CD4-positive, alpha-beta memory T cell (primary cell): ENCODE measurements at regions not wholly inside any gene's neighbourhood (a gene's known extent, or its start where the extent isn't known, plus 50 kb on each side); places are given as distances from the start of the nearest gene placed in this dataset.

Experiments used
- CTCF ChIA-PET: fragments of 350-600 bp; sonication (Branson Sonifier 250); formaldehyde crosslinking; loops from one replicate; lab custom pipeline; 2021; ENCODE audit warnings: inconsistent platforms; ENCODE audit not compliant: partially characterized antibody; lab: Charles Lee
- POLR2A ChIA-PET: fragments of 350-600 bp; sonication (Branson Sonifier 250); formaldehyde crosslinking; loops from one replicate; lab custom pipeline; 2021; ENCODE audit not compliant: partially characterized antibody; lab: Charles Lee
- DNase-seq, 5 donors: peaks; one replicate each; pipeline versions ENCODE4 v3.0.0 to v3.0.0-alpha.2; 2020 to 2022; ENCODE audit warnings: mixed read lengths in 1 of 5
- H3K27ac ChIP-seq: one replicate; pipeline ENCODE4 v1.7.0; 2013; ENCODE audit warnings: low read depth, low read length
- H3K27me3 ChIP-seq: 2 replicates; pipeline ENCODE4 v1.7.0; 2013; ENCODE audit warnings: mild to moderate bottlenecking, low read length, moderate library complexity; ENCODE audit not compliant: insufficient read depth
- H3K36me3 ChIP-seq: 2 replicates; pipeline ENCODE4 v1.7.0; 2013; ENCODE audit warnings: mild to moderate bottlenecking, low read length, moderate library complexity; ENCODE audit not compliant: insufficient read depth
- H3K4me1 ChIP-seq: 2 replicates; pipeline ENCODE4 v1.7.0; 2013; ENCODE audit warnings: mild to moderate bottlenecking, low read length, moderate library complexity; ENCODE audit not compliant: insufficient read depth
- H3K4me3 ChIP-seq, 2 donors: one replicate each; pipeline ENCODE4 v1.7.0; 2013; ENCODE audit warnings: low read length in 2 of 2, mild to moderate bottlenecking in 1 of 2
- H3K9me3 ChIP-seq, 2 donors: one replicate each; pipeline ENCODE4 v1.7.0; 2013; ENCODE audit warnings: low read length in 2 of 2, control low read depth in 1 of 2; ENCODE audit not compliant: control insufficient read depth in 1 of 2
- H3K27ac Mint-ChIP-seq, 7 donors: one replicate each; pipeline ENCODE4 v1.8.0; 2020 to 2021; ENCODE audit warnings: mixed read lengths in 7 of 7, mild to moderate bottlenecking in 6 of 7, inconsistent platforms in 3 of 7, moderate library complexity in 3 of 7
- H3K27me3 Mint-ChIP-seq, 2 donors: one replicate each; pipeline ENCODE4 v1.8.0; 2020 to 2021; ENCODE audit warnings: mixed read lengths in 2 of 2
- H3K36me3 Mint-ChIP-seq, 2 donors: one replicate each; pipeline ENCODE4 v1.8.0; 2020 to 2021; ENCODE audit warnings: mixed read lengths in 2 of 2, inconsistent platforms in 1 of 2, mild to moderate bottlenecking in 1 of 2
- H3K4me1 Mint-ChIP-seq, 4 donors: one replicate each; pipeline ENCODE4 v1.8.0; 2020 to 2021; ENCODE audit warnings: mixed read lengths in 4 of 4, mild to moderate bottlenecking in 1 of 4
- H3K4me3 Mint-ChIP-seq, 8 donors: one replicate each; pipeline ENCODE4 v1.8.0; 2020 to 2021; ENCODE audit warnings: mixed read lengths in 8 of 8, mild to moderate bottlenecking in 7 of 8, moderate library complexity in 6 of 8, inconsistent platforms in 3 of 8
- H3K9me3 Mint-ChIP-seq, 8 donors: one replicate each; pipeline ENCODE4 v1.8.0; 2020 to 2021; ENCODE audit warnings: mixed read lengths in 8 of 8, mild to moderate bottlenecking in 5 of 8, inconsistent platforms in 3 of 8, moderate library complexity in 1 of 8
- intact Hi-C: fragments of 100-400 bp; cut with micrococcal nuclease; formaldehyde crosslinking; loops from one replicate; pipeline ENCODE4 v1.15.1; 2023

- H3K27ac Mint-ChIP-seq, result no peak overlapping the region
- POLR2A ChIA-PET, result no interaction called here
Observed at GRCh38 chr10:21318540-21319167, 206.8 kb downstream of the SKIDA1 start.

GRCh38 chr10:21317902-21318301, 207.6 kb downstream of the SKIDA1 start:
- DNase-seq, result no peak
- CTCF ChIA-PET, result no interaction called here
- H3K9me3 ChIP-seq, result no peaks in the 10 kb centered on the region
- Mint-ChIP-seq H3K27ac (no peak overlapping the region), H3K4me1 (no peaks in the 10 kb centered on the region), H3K27me3 (peaks cover 1 to 4% of the 10 kb centered on the region in 2 donors), H3K36me3 (no peaks in the 10 kb centered on the region), H3K9me3 (peaks cover 0 to 4% (median 0%) of the 10 kb centered on the region in 8 donors), H3K4me3 (no peak overlapping the region)
- intact Hi-C loops, result no loop called here
- H3K27me3 ChIP-seq, result no peaks in the 10 kb centered on the region
- H3K27ac ChIP-seq, result no peak overlapping the region
- POLR2A ChIA-PET, result no interaction called here
- no peak overlapping the region for H3K4me3 ChIP-seq
- no peaks in the 10 kb centered on the region for H3K4me1 ChIP-seq
- no peaks in the 10 kb centered on the region for H3K36me3 ChIP-seq

More at GRCh38 chr10:21318540-21319167, 206.8 kb downstream of the SKIDA1 start:
- intact Hi-C loops, result no loop called here
- no peaks in the 10 kb centered on the region for H3K4me1 Mint-ChIP-seq
- Histone ChIP-seq H3K4me1 (no peaks in the 10 kb centered on the region), H3K4me3 (no peak overlapping the region), H3K27me3 (no peaks in the 10 kb centered on the region), H3K27ac (no peak overlapping the region), H3K9me3 (no peaks in the 10 kb centered on the region), H3K36me3 (no peaks in the 10 kb centered on the region)
- no peak for DNase-seq
- no peaks in the 10 kb centered on the region for H3K36me3 Mint-ChIP-seq
- H3K4me3 Mint-ChIP-seq, result no peak overlapping the region
- peaks cover 0 to 4% (median 0%) of the 10 kb centered on the region in 8 donors for H3K9me3 Mint-ChIP-seq
- CTCF ChIA-PET, result no interaction called here
- H3K27me3 Mint-ChIP-seq, result peaks cover 0 to 4% of the 10 kb centered on the region in 2 donors

- H3K4me3 Mint-ChIP-seq, result no peak overlapping the region
Observed at GRCh38 chr10:21315645-21316220, 209.7 kb downstream of the SKIDA1 start.

GRCh38 chr10:21314906-21315644, 210.4 kb downstream of the SKIDA1 start:
- Mint-ChIP-seq H3K9me3 (peaks cover 0 to 2% (median 0%) of the 10 kb centered on the region in 8 donors), H3K4me3 (no peak overlapping the region), H3K27me3 (peaks cover 3 to 6% of the 10 kb centered on the region in 2 donors), H3K4me1 (no peaks in the 10 kb centered on the region), H3K36me3 (no peaks in the 10 kb centered on the region), H3K27ac (no peak overlapping the region)
- H3K9me3 ChIP-seq, result no peaks in the 10 kb centered on the region
- H3K4me3 ChIP-seq, result no peak overlapping the region
- intact Hi-C loops, result no loop called here
- DNase-seq, result no peak
- H3K4me1 ChIP-seq, result no peaks in the 10 kb centered on the region
- ChIA-PET CTCF (no interaction called here), POLR2A (no interaction called here)
- H3K27ac ChIP-seq, result no peak overlapping the region
- H3K36me3 ChIP-seq, result no peaks in the 10 kb centered on the region
- H3K27me3 ChIP-seq, result no peaks in the 10 kb centered on the region

More at GRCh38 chr10:21315645-21316220, 209.7 kb downstream of the SKIDA1 start:
- H3K27ac ChIP-seq, result no peak overlapping the region
- H3K4me3 ChIP-seq, result no peak overlapping the region
- H3K36me3 ChIP-seq, result no peaks in the 10 kb centered on the region
- Mint-ChIP-seq H3K27ac (no peak overlapping the region), H3K36me3 (no peaks in the 10 kb centered on the region), H3K27me3 (peaks cover 3 to 6% of the 10 kb centered on the region in 2 donors), H3K9me3 (peaks cover 0 to 2% (median 0%) of the 10 kb centered on the region in 8 donors), H3K4me1 (no peaks in the 10 kb centered on the region)
- no peaks in the 10 kb centered on the region for H3K9me3 ChIP-seq
- H3K4me1 ChIP-seq, result no peaks in the 10 kb centered on the region
- intact Hi-C loops, result no loop called here
- H3K27me3 ChIP-seq, result no peaks in the 10 kb centered on the region
- ChIA-PET POLR2A (no interaction called here), CTCF (no interaction called here)
- DNase-seq, result no peak

- Histone ChIP-seq H3K4me3 (no peak overlapping the region), H3K27me3 (no peaks in the 10 kb centered on the region), H3K36me3 (no peaks in the 10 kb centered on the region), H3K4me1 (no peaks in the 10 kb centered on the region), H3K9me3 (no peaks in the 10 kb centered on the region), H3K27ac (no peak overlapping the region)
- intact Hi-C loops, result no loop called here
- Mint-ChIP-seq H3K4me1 (no peaks in the 10 kb centered on the region), H3K27me3 (peaks cover 3 to 4% of the 10 kb centered on the region in 2 donors), H3K27ac (no peak overlapping the region), H3K36me3 (no peaks in the 10 kb centered on the region), H3K4me3 (no peak overlapping the region), H3K9me3 (peaks cover 0 to 2% (median 0%) of the 10 kb centered on the region in 8 donors)
- ChIA-PET POLR2A (no interaction called here), CTCF (no interaction called here)
- DNase-seq, result no peak
Observed at GRCh38 chr10:21314111-21314626, 211.3 kb downstream of the SKIDA1 start.

GRCh38 chr10:21313691-21314090, 211.8 kb downstream of the SKIDA1 start:
- Histone ChIP-seq H3K4me3 (no peak overlapping the region), H3K4me1 (no peaks in the 10 kb centered on the region), H3K36me3 (no peaks in the 10 kb centered on the region), H3K27me3 (no peaks in the 10 kb centered on the region), H3K27ac (no peak overlapping the region), H3K9me3 (no peaks in the 10 kb centered on the region)
- Mint-ChIP-seq H3K9me3 (peaks cover 0 to 2% (median 0%) of the 10 kb centered on the region in 8 donors), H3K27me3 (peaks cover 3 to 4% of the 10 kb centered on the region in 2 donors), H3K27ac (no peak overlapping the region), H3K4me1 (no peaks in the 10 kb centered on the region), H3K36me3 (no peaks in the 10 kb centered on the region), H3K4me3 (no peak overlapping the region)
- intact Hi-C loops, result no loop called here
- ChIA-PET POLR2A (no interaction called here), CTCF (no interaction called here)
- DNase-seq, result no peak

- Histone ChIP-seq H3K36me3 (no peaks in the 10 kb centered on the region), H3K27me3 (no peaks in the 10 kb centered on the region), H3K4me3 (no peak overlapping the region), H3K4me1 (no peaks in the 10 kb centered on the region), H3K27ac (no peak overlapping the region), H3K9me3 (no peaks in the 10 kb centered on the region)
- ChIA-PET CTCF (no interaction called here), POLR2A (no interaction called here)
- peaks cover 0 to 2% (median 0%) of the 10 kb centered on the region in 8 donors for H3K9me3 Mint-ChIP-seq
- intact Hi-C loops, result no loop called here
- no peak overlapping the region for H3K27ac Mint-ChIP-seq
- no peak for DNase-seq
- no peaks in the 10 kb centered on the region for H3K4me1 Mint-ChIP-seq
- peaks cover 2 to 3% of the 10 kb centered on the region in 2 donors for H3K27me3 Mint-ChIP-seq
- H3K36me3 Mint-ChIP-seq, result no peaks in the 10 kb centered on the region
- no peak overlapping the region for H3K4me3 Mint-ChIP-seq
Observed at GRCh38 chr10:21311426-21311825, 214.1 kb downstream of the SKIDA1 start.
